HUES48 (cell line): ENCODE measurements at regions not wholly inside any gene's neighbourhood (a gene's known extent, or its start where the extent isn't known, plus 50 kb on each side); places are given as distances from the start of the nearest gene placed in this dataset.

ENCODE experiments used
- H3K27ac ChIP-seq: one replicate; pipeline ENCODE4 v1.7.0; 2013; ENCODE audit warnings: low read depth, low read length, inconsistent platforms
- H3K27me3 ChIP-seq: 2 replicates; pipeline ENCODE4 v1.6.1; 2013; ENCODE audit warnings: mild to moderate bottlenecking, low read length; ENCODE audit not compliant: control insufficient read depth, insufficient read depth
- H3K36me3 ChIP-seq: 2 replicates; pipeline ENCODE4 v1.6.1; 2013; ENCODE audit warnings: low read length; ENCODE audit not compliant: control insufficient read depth, insufficient read depth
- H3K4me1 ChIP-seq: 2 replicates; pipeline ENCODE4 v1.6.1; 2013; ENCODE audit warnings: mild to moderate bottlenecking, low read length; ENCODE audit not compliant: control insufficient read depth, insufficient read depth
- H3K4me3 ChIP-seq: 2 replicates; pipeline ENCODE4 v1.5.1; 2013; ENCODE audit warnings: mild to moderate bottlenecking, low read depth, low read length
- H3K9ac ChIP-seq: 2 replicates; pipeline ENCODE4 v1.6.1; 2013; ENCODE audit warnings: mild to moderate bottlenecking, low read depth, low read length, moderate library complexity
- H3K9me3 ChIP-seq: 2 replicates; pipeline ENCODE4 v1.6.1; 2013; ENCODE audit warnings: low read length; ENCODE audit not compliant: control insufficient read depth, insufficient read depth

DNA sequence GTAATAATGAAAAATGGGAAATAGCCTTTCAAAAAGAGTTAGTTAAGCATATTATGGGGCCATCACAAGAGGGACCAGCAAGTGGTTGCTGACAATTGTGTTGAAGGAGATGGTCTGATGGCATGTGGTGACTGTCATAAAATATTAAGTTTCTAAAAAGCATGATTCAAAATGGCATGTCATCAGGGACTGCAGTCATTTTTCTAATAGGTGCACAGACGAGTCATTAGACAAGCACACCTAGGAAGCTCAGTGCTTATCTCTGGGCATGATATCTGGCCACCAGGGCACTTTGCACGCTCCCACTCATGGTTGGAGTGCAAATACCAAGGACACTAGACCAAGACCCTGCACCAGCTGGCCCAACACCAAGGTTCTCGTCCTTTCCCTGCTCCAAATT, 226.5 kb downstream of the ANKRD60 start:
- Histone ChIP-seq H3K4me1 (peaks cover 12% of the 10 kb centered on the region), H3K9ac (no peak overlapping the region), H3K27me3 (no peaks in the 10 kb centered on the region), H3K4me3 (no peak overlapping the region), H3K36me3 (no peaks in the 10 kb centered on the region), H3K9me3 (no peaks in the 10 kb centered on the region), H3K27ac (no peak overlapping the region)

- Histone ChIP-seq H3K27me3 (no peaks in the 10 kb centered on the region), H3K27ac (no peak overlapping the region), H3K4me1 (peaks cover 12% of the 10 kb centered on the region), H3K36me3 (no peaks in the 10 kb centered on the region), H3K4me3 (no peak overlapping the region), H3K9me3 (no peaks in the 10 kb centered on the region), H3K9ac (no peak overlapping the region)
These were observed 227.1 kb downstream of the ANKRD60 start for GRCh38 chr20:58001381-58001780.

DNA sequence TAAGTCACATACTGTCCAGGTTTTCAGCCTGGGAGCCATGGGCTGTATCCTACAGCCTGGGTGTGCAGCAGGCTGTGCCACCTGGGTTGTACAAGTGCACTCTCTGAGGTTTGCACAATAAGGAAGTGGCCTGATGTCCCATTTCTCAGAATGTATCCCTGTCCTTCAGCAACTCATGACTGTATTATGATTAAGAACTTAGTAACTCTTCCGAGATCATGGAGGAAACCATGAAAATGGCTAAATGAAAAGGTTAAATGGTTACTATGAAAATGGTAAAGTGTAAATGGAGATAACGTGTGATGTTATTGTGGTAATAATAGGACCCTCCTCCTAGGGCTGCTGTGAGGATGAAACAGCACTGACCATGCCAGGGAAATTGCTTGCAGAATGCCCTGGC, 227.6 kb downstream of the ANKRD60 start:
- H3K9me3 ChIP-seq: no peaks in the 10 kb centered on the region
- no peak overlapping the region for H3K9ac ChIP-seq
- H3K27me3 ChIP-seq: no peaks in the 10 kb centered on the region
- no peaks in the 10 kb centered on the region for H3K36me3 ChIP-seq
- peaks cover 12% of the 10 kb centered on the region for H3K4me1 ChIP-seq
- no peak overlapping the region for H3K4me3 ChIP-seq
- no peak overlapping the region for H3K27ac ChIP-seq

GRCh38 chr20:57999465-58000111, 228.9 kb downstream of the ANKRD60 start:
- Histone ChIP-seq H3K36me3 (no peaks in the 10 kb centered on the region), H3K9ac (no peak overlapping the region), H3K4me3 (no peak overlapping the region), H3K27me3 (no peaks in the 10 kb centered on the region), H3K27ac (peak overlapping the region; percentile 63), H3K4me1 (peaks cover 12% of the 10 kb centered on the region), H3K9me3 (no peaks in the 10 kb centered on the region)

GRCh38 chr20:57998981-57999464, 229.4 kb downstream of the ANKRD60 start:
- no peak overlapping the region for H3K9ac ChIP-seq
- H3K27me3 ChIP-seq: no peaks in the 10 kb centered on the region
- peak overlapping the region; percentile 63 for H3K27ac ChIP-seq
- H3K9me3 ChIP-seq: no peaks in the 10 kb centered on the region
- H3K4me1 ChIP-seq: peaks cover 12% of the 10 kb centered on the region
- no peaks in the 10 kb centered on the region for H3K36me3 ChIP-seq
- no peak overlapping the region for H3K4me3 ChIP-seq

DNA sequence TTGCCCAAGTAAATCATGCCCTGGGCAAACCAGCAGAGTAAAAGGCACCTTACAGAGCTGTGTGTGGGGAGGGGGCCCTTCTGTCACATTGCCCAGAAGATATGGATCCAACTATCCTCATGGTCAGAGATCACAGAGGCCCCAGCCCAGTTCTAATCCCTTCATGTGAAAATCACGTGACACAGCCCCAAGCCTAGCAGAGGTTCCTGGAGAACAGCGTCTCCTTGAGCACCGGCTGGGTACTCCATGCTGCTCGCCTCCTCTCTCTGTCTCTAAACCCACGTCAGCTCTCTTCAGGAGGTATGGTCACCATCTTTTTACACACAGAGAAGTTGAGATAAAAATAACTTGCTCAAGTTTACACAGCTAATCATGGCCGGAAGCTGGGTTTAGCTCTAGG, 230.2 kb downstream of the ANKRD60 start:
- H3K27me3 ChIP-seq: no peaks in the 10 kb centered on the region
- no peak overlapping the region for H3K4me3 ChIP-seq
- peaks cover 12% of the 10 kb centered on the region for H3K4me1 ChIP-seq
- no peaks in the 10 kb centered on the region for H3K9me3 ChIP-seq
- H3K27ac ChIP-seq: no peak overlapping the region
- H3K36me3 ChIP-seq: no peaks in the 10 kb centered on the region
- no peak overlapping the region for H3K9ac ChIP-seq

DNA sequence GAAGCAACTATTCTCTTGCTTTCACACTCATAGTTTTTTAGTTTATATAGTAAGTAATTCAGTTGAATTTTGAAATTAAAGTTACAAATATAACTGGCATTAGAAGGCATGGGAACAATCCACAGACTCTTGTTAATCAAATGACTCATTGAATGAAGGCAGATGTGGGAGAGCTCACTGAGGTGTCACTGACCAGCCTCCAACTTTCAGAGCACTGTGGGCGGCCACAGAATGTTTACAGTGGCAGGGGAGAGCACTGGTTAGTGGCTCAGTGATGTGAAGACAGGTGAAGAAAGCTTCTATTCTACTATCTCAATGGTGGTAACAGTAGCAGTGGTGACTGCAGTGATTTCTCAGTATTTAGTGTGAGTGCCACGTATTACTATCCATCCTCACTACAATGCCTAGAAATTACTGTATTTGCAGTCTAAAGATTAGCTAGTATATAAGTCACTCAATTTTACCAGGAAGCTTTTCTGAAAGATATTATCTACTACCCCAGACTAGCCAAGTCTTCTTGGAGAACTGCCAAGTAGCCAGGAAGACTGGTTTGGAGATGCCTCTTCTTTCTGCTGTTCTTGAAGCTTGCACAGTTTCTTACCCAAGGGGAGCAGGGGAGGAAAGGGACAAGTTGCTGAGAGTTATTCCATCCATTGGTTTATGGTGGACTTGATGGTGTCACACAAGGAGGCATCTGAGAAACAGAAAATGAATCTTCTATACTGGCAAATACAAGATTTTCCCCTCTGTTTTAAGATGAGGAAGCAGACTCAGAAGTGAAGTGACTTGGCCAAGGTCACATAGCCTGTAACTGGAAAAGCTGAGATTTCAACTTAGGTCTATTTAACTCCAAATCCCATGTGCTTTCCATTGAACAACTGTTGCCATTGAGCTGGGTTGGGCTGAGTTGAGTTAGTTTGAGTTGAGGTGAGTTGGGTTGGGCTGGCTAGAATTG, 231.2 kb downstream of the ANKRD60 start:
- H3K36me3 ChIP-seq: no peaks in the 10 kb centered on the region
- no peak overlapping the region for H3K4me3 ChIP-seq
- no peak overlapping the region for H3K9ac ChIP-seq
- H3K27me3 ChIP-seq: no peaks in the 10 kb centered on the region
- H3K27ac ChIP-seq: no peak overlapping the region
- no peaks in the 10 kb centered on the region for H3K9me3 ChIP-seq
- peaks cover 12% of the 10 kb centered on the region for H3K4me1 ChIP-seq

- no peak overlapping the region for H3K27ac ChIP-seq
- no peaks in the 10 kb centered on the region for H3K9me3 ChIP-seq
- no peaks in the 10 kb centered on the region for H3K27me3 ChIP-seq
- no peak overlapping the region for H3K9ac ChIP-seq
- no peaks in the 10 kb centered on the region for H3K36me3 ChIP-seq
- H3K4me3 ChIP-seq: no peak overlapping the region
- H3K4me1 ChIP-seq: peaks cover 12% of the 10 kb centered on the region
These were observed 232.0 kb downstream of the ANKRD60 start for GRCh38 chr20:57996465-57996864.

GRCh38 chr20:57995381-57995977, 233.0 kb downstream of the ANKRD60 start:
- Histone ChIP-seq H3K9me3 (no peaks in the 10 kb centered on the region), H3K36me3 (no peaks in the 10 kb centered on the region), H3K4me1 (peaks cover 12% of the 10 kb centered on the region), H3K27ac (no peak overlapping the region), H3K4me3 (no peak overlapping the region), H3K9ac (no peak overlapping the region), H3K27me3 (no peaks in the 10 kb centered on the region)

DNA sequence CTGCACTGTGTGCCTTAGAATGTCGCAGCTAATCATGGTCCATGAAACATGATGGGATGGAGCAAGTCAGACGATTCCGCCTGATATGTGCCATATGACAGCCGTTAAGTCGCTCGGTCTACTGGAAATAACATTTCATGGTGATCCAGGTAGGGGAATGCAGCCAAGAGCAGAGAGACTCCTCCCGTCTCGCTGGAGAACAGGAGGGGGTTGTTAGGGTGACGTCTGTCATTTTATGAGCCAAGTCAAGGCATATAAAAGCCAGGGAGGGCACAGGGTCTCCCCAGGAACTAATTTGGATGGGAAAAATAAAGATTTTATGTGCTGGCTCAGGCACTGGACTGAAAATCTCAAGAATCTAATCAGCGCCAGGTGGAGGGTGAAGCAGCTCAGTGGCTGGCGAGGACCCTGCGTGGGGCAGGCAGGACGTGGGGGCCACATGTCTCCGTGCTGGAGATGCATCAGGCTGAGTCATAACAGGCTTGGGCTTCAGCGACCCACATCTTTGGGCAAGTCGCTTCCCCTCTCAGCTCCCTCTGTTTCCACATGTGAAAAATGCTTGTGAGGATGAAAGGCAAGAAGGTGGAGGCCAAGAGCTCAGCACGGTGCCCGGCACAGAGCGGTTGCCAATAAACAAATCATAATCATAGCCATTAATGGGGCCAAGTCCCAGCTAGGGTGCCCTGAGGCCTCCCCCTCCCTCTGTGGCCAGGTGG, 234.6 kb downstream of the ANKRD60 start:
- Histone ChIP-seq H3K27ac (no peak overlapping the region), H3K9me3 (no peaks in the 10 kb centered on the region), H3K9ac (no peak overlapping the region), H3K4me3 (no peak overlapping the region), H3K4me1 (peaks cover 1% of the 10 kb centered on the region; the same call in 1 of the 2 replicates), H3K36me3 (no peaks in the 10 kb centered on the region), H3K27me3 (no peaks in the 10 kb centered on the region)
